ENCODE measurements at regions not wholly inside any gene's neighbourhood (a gene's known extent, or its start where the extent isn't known, plus 50 kb on each side); places are given as distances from the start of the nearest gene placed in this dataset.

DNA sequence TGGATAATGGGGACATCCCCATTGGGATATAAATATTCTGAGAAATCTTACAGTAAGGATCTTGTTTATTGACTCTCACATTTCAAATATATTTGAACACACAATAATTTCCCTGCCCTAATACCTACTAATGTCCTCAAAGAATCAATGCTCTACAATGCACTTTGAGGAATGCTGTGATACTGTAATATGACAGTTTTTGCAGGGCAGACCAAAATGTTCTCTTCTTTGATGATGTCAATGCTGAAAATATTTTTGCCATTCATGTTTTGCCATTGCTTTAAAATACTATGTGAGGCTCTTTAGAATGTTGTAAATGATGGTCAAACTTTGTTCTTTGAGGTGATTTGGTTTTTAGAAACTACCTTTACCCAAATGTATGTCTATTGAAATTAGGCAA lies 594.1 kb downstream of the INHBA start:
- no peak for TF ChIP-seq POLR2A (IDR thresholded peaks at IDR 0.05)
- no peak for TF ChIP-seq CTCF (IDR thresholded peaks at IDR 0.05)
